GM23338 (cell line): ENCODE measurements at regions not wholly inside any gene's neighbourhood (a gene's known extent, or its start where the extent isn't known, plus 50 kb on each side); places are given as distances from the start of the nearest gene placed in this dataset.

ENCODE experiments used
- ATAC-seq: fragments of 200-7000 bp; cut with Tn5 transposase; 3 replicates; pipeline ENCODE4 v1.9.1; 2020
- DNase-seq: peaks from one replicate; pipeline ENCODE4 v3.0.0-alpha.2; 2015; ENCODE audit warnings: low spot score
- H2AFZ ChIP-seq: fragments of 200-600 bp; sonication (generic); 2 replicates; pipeline ENCODE4 v1.8.0; 2016; ENCODE audit warnings: antibody characterized with exemption, mild to moderate bottlenecking, moderate library complexity
- H3F3A ChIP-seq: fragments of 200-600 bp; sonication (generic); replicated peaks from 2 replicates; pipeline ENCODE4 v1.8.0; 2017; ENCODE audit warnings: antibody characterized with exemption, mixed run types, low read depth
- H3K27ac ChIP-seq: fragments of 200-600 bp; sonication (generic); 2 replicates; pipeline ENCODE4 v1.6.1; 2016; ENCODE audit warnings: low read depth
- H3K27me3 ChIP-seq: fragments of 200-600 bp; sonication (generic); 2 replicates; pipeline ENCODE4 v1.8.0; 2016; ENCODE audit warnings: mild to moderate bottlenecking, mixed run types, moderate library complexity; ENCODE audit not compliant: insufficient read depth
- H3K36me3 ChIP-seq: fragments of 200-600 bp; sonication (generic); 2 replicates; pipeline ENCODE4 v1.8.0; 2016; ENCODE audit warnings: mild to moderate bottlenecking; ENCODE audit not compliant: insufficient read depth
- H3K4me1 ChIP-seq: fragments of 200-600 bp; sonication (generic); 2 replicates; pipeline ENCODE4 v1.8.0; 2016; ENCODE audit warnings: mild to moderate bottlenecking, moderate library complexity; ENCODE audit not compliant: insufficient read depth
- H3K4me2 ChIP-seq: fragments of 200-600 bp; sonication (generic); 2 replicates; pipeline ENCODE4 v1.7.1; 2017; ENCODE audit warnings: mixed run types
- H3K4me3 ChIP-seq: fragments of 200-600 bp; sonication (generic); 2 replicates; pipeline ENCODE4 v1.6.1; 2016; ENCODE audit warnings: mixed run types
- H3K79me2 ChIP-seq: fragments of 200-600 bp; sonication (generic); replicated peaks from 2 replicates; pipeline ENCODE4 v1.8.0; 2017; ENCODE audit warnings: mild to moderate bottlenecking; ENCODE audit not compliant: insufficient read depth
- H3K9me2 ChIP-seq: fragments of 200-600 bp; sonication (generic); 2 replicates; pipeline ENCODE4 v1.8.0; 2017; ENCODE audit not compliant: insufficient read depth
- H4K20me1 ChIP-seq: fragments of 200-600 bp; sonication (generic); replicated peaks from 2 replicates; pipeline ENCODE4 v1.8.0; 2017; ENCODE audit warnings: mild to moderate bottlenecking; ENCODE audit not compliant: insufficient read depth
- H3K27ac Mint-ChIP-seq: 2 replicates; pipeline ENCODE4 v1.8.0; 2020; ENCODE audit warnings: inconsistent platforms, mild to moderate bottlenecking, moderate library complexity, mixed read lengths
- H3K27me3 Mint-ChIP-seq: 3 replicates; pipeline ENCODE4 v1.8.0; 2022; ENCODE audit warnings: low read depth, mild to moderate bottlenecking, moderate library complexity, mixed read lengths, inconsistent platforms; ENCODE audit not compliant: insufficient read depth, poor library complexity
- H3K36me3 Mint-ChIP-seq: 3 replicates; pipeline ENCODE4 v1.8.0; 2021; ENCODE audit warnings: low read depth, mild to moderate bottlenecking, inconsistent platforms, moderate library complexity, mixed read lengths
- H3K4me1 Mint-ChIP-seq: 3 replicates; pipeline ENCODE4 v1.8.0; 2020; ENCODE audit warnings: mild to moderate bottlenecking, inconsistent platforms, mixed read lengths
- H3K4me3 Mint-ChIP-seq: 3 replicates; pipeline ENCODE4 v1.8.0; 2021; ENCODE audit warnings: moderate library complexity, mild to moderate bottlenecking, inconsistent platforms, mixed read lengths
- H3K9me3 Mint-ChIP-seq: 3 replicates; pipeline ENCODE4 v1.8.0; 2020; ENCODE audit warnings: moderate library complexity, mild to moderate bottlenecking, inconsistent platforms, mixed read lengths
- CREB1 ChIP-seq: fragments of 250-450 bp; sonication (Bioruptor Pico); IDR thresholded peaks from 2 replicates; pipeline ENCODE4 v1.5.0; 2020; ENCODE audit warnings: low read depth, mild to moderate bottlenecking, moderate library complexity
- EZH2phosphoT487 ChIP-seq: fragments of 200-600 bp; sonication (generic); IDR thresholded peaks from one replicate; pipeline ENCODE4 v1.8.1; 2018; ENCODE audit warnings: antibody characterized with exemption; ENCODE audit not compliant: unreplicated experiment
- JUNB ChIP-seq: IDR thresholded peaks from one replicate; pipeline ENCODE4 v1.6.1; 2016; ENCODE audit warnings: antibody characterized with exemption; ENCODE audit not compliant: unreplicated experiment
- NANOG ChIP-seq: IDR thresholded peaks from 2 replicates; pipeline ENCODE4 v1.6.1; 2016; ENCODE audit warnings: antibody characterized with exemption, borderline replicate concordance
- POLR2AphosphoS5 ChIP-seq: IDR thresholded peaks from 2 replicates; pipeline ENCODE4 v1.6.1; 2016; ENCODE audit warnings: antibody characterized with exemption, low read depth
- ZNF331 ChIP-seq: fragments of 250-450 bp; sonication (Bioruptor Pico); IDR thresholded peaks from 2 replicates; pipeline ENCODE4 v1.5.0; 2020; ENCODE audit warnings: low read depth, mild to moderate bottlenecking, moderate library complexity
- TF ChIP-seq, protein P1 (sequence below), 2 experiments: fragments of 200-600 bp in 1 of 2; sonication (generic) in 1 of 2; conservative IDR thresholded peaks; 2 replicates each; pipeline versions ENCODE4 v1.5.1 to v1.6.1; 2016 to 2017; ENCODE audit warnings: antibody characterized with exemption in 2 of 2, low read depth in 2 of 2, mild to moderate bottlenecking in 2 of 2, moderate library complexity in 1 of 2
- TF ChIP-seq, protein P2 (sequence below): IDR thresholded peaks from 2 replicates; pipeline ENCODE4 v1.6.1; 2016; ENCODE audit warnings: antibody characterized with exemption
- TF ChIP-seq, protein P3 (sequence below): fragments of 250-450 bp; sonication (Bioruptor Pico); IDR thresholded peaks from 2 replicates; pipeline ENCODE4 v1.5.0; 2020; ENCODE audit warnings: mild to moderate bottlenecking, moderate library complexity

DNA sequence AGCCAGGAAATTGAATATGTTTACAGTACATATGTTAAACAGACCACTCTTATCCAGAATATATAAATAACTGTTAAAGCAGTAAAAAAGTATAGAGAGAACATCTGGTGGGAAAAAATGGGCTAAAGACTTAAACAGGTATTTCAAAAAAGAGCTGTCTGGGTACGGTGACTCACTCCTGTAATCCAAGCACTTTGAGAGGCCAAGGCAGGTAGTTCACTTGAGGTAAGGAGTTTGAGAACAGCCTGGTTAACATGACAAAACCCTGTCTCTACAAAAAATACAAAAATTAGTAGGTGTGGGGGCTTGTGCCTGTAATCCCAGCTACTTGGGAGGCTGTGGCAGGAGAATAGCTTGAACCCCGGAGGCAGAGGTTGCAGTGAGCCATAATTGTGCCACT, 171.4 kb upstream of the FSIP2 start:
- no peak overlapping the region for H2AFZ ChIP-seq
- Mint-ChIP-seq H3K27ac (no peak overlapping the region), H3K27me3 (no peaks in the 10 kb centered on the region)

More for the DNA sequence above, 171.4 kb upstream of the FSIP2 start:
- peaks cover 24% of the 10 kb centered on the region; the same call in 2 of the 3 replicates for H3K36me3 Mint-ChIP-seq
- DNase-seq (peak; percentile 8), ATAC-seq (no peak)
- peaks cover 4% of the 10 kb centered on the region; the same call in 2 of the 3 replicates for H3K4me1 Mint-ChIP-seq
- H3K27ac ChIP-seq: no peak overlapping the region
- TF ChIP-seq POLR2AphosphoS5: no peak
- TF ChIP-seq, protein P1, sequence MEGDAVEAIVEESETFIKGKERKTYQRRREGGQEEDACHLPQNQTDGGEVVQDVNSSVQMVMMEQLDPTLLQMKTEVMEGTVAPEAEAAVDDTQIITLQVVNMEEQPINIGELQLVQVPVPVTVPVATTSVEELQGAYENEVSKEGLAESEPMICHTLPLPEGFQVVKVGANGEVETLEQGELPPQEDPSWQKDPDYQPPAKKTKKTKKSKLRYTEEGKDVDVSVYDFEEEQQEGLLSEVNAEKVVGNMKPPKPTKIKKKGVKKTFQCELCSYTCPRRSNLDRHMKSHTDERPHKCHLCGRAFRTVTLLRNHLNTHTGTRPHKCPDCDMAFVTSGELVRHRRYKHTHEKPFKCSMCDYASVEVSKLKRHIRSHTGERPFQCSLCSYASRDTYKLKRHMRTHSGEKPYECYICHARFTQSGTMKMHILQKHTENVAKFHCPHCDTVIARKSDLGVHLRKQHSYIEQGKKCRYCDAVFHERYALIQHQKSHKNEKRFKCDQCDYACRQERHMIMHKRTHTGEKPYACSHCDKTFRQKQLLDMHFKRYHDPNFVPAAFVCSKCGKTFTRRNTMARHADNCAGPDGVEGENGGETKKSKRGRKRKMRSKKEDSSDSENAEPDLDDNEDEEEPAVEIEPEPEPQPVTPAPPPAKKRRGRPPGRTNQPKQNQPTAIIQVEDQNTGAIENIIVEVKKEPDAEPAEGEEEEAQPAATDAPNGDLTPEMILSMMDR (conservative IDR thresholded peaks at IDR 0.05; ENCODE audit: low read depth in 2 of 2): no peak
- TF ChIP-seq JUNB: no peak
- no peak for TF ChIP-seq CREB1
- TF ChIP-seq, protein P2, sequence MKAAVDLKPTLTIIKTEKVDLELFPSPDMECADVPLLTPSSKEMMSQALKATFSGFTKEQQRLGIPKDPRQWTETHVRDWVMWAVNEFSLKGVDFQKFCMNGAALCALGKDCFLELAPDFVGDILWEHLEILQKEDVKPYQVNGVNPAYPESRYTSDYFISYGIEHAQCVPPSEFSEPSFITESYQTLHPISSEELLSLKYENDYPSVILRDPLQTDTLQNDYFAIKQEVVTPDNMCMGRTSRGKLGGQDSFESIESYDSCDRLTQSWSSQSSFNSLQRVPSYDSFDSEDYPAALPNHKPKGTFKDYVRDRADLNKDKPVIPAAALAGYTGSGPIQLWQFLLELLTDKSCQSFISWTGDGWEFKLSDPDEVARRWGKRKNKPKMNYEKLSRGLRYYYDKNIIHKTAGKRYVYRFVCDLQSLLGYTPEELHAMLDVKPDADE: no peak
- TF ChIP-seq ZNF331 (CRISPR knock-in tag): no peak
- TF ChIP-seq, protein P3, sequence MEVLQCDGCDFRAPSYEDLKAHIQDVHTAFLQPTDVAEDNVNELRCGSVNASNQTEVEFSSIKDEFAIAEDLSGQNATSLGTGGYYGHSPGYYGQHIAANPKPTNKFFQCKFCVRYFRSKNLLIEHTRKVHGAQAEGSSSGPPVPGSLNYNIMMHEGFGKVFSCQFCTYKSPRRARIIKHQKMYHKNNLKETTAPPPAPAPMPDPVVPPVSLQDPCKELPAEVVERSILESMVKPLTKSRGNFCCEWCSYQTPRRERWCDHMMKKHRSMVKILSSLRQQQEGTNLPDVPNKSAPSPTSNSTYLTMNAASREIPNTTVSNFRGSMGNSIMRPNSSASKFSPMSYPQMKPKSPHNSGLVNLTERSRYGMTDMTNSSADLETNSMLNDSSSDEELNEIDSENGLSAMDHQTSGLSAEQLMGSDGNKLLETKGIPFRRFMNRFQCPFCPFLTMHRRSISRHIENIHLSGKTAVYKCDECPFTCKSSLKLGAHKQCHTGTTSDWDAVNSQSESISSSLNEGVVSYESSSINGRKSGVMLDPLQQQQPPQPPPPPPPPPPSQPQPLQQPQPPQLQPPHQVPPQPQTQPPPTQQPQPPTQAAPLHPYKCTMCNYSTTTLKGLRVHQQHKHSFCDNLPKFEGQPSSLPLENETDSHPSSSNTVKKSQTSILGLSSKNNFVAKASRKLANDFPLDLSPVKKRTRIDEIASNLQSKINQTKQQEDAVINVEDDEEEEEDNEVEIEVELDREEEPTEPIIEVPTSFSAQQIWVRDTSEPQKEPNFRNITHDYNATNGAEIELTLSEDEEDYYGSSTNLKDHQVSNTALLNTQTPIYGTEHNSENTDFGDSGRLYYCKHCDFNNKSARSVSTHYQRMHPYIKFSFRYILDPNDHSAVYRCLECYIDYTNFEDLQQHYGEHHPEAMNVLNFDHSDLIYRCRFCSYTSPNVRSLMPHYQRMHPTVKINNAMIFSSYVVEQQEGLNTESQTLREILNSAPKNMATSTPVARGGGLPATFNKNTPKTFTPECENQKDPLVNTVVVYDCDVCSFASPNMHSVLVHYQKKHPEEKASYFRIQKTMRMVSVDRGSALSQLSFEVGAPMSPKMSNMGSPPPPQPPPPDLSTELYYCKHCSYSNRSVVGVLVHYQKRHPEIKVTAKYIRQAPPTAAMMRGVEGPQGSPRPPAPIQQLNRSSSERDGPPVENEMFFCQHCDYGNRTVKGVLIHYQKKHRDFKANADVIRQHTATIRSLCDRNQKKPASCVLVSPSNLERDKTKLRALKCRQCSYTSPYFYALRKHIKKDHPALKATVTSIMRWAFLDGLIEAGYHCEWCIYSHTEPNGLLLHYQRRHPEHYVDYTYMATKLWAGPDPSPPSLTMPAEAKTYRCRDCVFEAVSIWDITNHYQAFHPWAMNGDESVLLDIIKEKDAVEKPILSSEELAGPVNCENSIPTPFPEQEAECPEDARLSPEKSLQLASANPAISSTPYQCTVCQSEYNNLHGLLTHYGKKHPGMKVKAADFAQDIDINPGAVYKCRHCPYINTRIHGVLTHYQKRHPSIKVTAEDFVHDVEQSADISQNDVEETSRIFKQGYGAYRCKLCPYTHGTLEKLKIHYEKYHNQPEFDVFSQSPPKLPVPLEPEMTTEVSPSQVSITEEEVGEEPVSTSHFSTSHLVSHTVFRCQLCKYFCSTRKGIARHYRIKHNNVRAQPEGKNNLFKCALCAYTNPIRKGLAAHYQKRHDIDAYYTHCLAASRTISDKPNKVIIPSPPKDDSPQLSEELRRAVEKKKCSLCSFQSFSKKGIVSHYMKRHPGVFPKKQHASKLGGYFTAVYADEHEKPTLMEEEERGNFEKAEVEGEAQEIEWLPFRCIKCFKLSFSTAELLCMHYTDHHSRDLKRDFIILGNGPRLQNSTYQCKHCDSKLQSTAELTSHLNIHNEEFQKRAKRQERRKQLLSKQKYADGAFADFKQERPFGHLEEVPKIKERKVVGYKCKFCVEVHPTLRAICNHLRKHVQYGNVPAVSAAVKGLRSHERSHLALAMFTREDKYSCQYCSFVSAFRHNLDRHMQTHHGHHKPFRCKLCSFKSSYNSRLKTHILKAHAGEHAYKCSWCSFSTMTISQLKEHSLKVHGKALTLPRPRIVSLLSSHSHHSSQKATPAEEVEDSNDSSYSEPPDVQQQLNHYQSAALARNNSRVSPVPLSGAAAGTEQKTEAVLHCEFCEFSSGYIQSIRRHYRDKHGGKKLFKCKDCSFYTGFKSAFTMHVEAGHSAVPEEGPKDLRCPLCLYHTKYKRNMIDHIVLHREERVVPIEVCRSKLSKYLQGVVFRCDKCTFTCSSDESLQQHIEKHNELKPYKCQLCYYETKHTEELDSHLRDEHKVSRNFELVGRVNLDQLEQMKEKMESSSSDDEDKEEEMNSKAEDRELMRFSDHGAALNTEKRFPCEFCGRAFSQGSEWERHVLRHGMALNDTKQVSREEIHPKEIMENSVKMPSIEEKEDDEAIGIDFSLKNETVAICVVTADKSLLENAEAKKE: no peak
- no peak for TF ChIP-seq EZH2phosphoT487
- no peak for TF ChIP-seq NANOG
- no peak overlapping the region for H3K4me3 ChIP-seq
- no peaks in the 10 kb centered on the region for H3K27me3 ChIP-seq
- H3K9me3 Mint-ChIP-seq: peaks cover 8% of the 10 kb centered on the region; the same call in 2 of the 3 replicates
- no peaks in the 10 kb centered on the region for H3K79me2 ChIP-seq
- H3K4me1 ChIP-seq: peaks cover 3% of the 10 kb centered on the region; the same call in 1 of the 2 replicates
- H3F3A ChIP-seq: no peaks in the 10 kb centered on the region
- peaks cover 5% of the 10 kb centered on the region; the same call in 1 of the 2 replicates for H3K9me2 ChIP-seq
- no peaks in the 10 kb centered on the region for H4K20me1 ChIP-seq
- H3K4me3 Mint-ChIP-seq: no peak overlapping the region
- H3K36me3 ChIP-seq: no peaks in the 10 kb centered on the region
- H3K4me2 ChIP-seq: no peak overlapping the region
